NCI-H345 treated with DMSO at 0.1 percent for 48 hours (cell line): ENCODE measurements at regions not wholly inside any gene's neighbourhood (a gene's known extent, or its start where the extent isn't known, plus 50 kb on each side); places are given as distances from the start of the nearest gene placed in this dataset.

Source experiments
- DNase-seq: peaks from one replicate; lab custom pipeline; 2025; ENCODE audit not compliant: unreplicated experiment; lab: John Stamatoyannopoulos, UW

GRCh38 chr1:189357317-189357716, 1120.3 kb downstream of the BRINP3 start:
- no peak for DNase-seq

- DNase-seq: no peak
Measured at GRCh38 chr1:189369612-189370011, 1108.1 kb downstream of the BRINP3 start.

DNA sequence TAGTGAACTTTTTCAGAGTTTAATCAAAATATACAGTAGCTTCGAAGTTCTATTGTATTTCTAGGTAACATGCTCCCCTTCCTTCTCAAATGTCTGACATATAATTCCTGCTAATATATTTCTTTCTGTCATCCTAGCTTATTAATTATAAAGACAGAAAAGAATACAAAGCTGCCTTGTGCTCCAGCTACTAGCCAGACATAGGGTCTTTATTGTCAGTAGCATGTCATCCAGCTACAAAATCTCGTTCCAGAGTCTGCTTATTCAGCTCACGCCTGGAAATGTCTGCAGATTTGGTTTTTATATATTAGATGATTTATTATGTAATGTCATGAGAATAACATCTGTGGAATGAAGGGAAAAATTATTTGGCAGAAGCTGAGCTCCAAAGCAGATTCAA, 1102.8 kb downstream of the BRINP3 start:
- DNase-seq: no peak

DNA sequence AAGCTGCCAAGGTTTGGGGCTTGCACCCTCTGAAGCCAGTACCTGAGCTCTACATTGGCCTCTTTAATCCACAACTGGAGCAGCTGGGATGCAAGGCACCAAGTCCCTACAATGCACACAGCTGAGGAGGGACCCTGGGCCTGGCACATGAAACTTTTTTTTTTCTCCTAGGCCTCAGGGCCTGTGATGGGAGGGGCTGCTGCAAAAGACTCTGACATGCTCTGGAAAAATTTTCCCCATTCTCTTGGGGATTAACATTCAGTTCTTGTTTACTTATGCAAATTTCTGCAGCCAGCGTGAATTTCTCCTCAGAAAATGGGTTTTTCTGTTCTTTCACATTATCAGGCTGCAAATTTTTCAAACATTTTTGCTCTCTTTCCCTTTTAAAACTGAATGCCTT, 1072.2 kb downstream of the BRINP3 start:
- DNase-seq: no peak

DNA sequence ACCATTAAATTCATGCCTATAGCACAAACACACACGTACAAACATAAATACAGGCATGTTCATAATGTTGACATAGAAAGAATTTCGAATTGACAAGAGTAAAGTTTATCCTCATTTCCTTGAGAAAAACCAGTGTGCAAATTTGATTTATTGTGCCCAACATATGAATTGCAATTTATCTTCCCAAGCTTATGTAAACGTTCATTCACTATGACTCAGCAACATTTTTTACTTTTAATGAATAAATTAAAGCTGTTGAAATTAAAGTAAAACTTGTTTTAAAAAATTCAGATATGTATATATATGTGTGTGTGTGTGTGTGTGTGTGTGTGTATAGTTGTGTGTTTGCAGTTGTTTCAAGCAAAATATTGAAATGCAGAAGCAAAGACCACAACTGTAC, 1067.9 kb downstream of the BRINP3 start:
- no peak for DNase-seq

DNA sequence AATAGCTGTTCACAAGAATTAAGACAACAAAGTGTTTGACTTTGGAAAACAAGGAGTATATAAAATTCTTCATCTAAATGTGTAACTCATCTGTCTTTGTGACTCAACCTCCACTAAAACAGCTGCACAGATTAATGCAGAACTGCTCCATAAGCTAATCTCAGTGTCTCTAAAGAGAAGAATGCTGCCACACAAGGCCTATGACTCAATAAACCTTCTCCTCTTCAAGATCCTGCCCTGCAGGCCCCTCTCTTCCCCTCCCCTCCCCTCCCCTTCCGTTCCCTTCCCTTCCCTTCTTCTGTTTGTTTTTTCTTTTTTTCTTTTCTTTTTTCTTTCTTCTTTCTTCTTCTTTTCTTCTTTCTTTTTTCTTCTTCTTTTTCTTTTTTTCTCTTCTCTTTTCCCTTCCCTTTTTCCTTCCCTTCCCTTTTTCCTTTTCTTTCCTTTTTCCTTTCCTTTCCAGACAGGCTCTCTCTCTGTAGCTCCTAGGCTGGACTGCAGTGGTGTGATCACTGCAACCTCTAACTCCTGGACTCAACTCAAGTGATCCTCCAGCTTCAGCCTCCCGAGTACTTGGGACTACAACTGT, 1052.8 kb downstream of the BRINP3 start:
- no peak for DNase-seq

- DNase-seq: no peak
Measured at GRCh38 chr1:189429610-189430009, 1048.1 kb downstream of the BRINP3 start.

GRCh38 chr1:189431447-189431846, 1046.2 kb downstream of the BRINP3 start:
- DNase-seq: no peak

DNA sequence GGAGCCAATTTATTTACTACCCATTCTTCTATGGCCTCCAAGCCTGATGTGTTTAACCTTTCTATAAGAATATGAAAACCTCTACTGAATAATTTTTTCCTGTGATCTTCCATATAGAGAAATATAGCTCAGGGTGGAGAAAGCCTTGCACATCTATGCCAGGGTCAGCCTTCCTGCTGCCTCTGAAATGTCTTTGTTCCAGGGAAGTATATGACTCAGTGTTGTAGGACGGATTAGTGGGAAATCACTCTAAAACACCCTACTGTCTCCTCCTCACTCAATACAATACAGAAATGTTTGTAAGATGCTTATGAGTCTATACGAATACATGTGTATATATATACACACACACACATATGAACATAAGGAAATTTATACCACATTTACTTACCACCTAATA, 1044.9 kb downstream of the BRINP3 start:
- DNase-seq: no peak

DNA sequence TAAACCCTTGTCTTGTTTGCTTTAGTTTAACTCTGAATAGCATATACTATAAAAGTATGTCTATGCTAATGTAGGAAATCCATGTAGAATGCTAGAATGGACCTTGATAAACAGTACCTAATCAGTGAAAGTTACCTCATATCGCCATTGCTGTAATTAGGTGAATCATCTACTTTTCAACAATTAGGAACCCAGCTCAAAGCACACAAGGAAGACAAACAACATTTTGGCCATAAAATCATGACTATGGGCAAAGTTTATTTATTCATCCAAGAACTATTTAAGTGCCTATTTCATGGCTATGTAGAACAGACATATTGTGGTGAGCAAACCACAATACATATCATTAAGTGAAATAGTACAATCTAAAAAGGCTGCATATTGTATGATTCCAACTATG, 1043.2 kb downstream of the BRINP3 start:
- no peak for DNase-seq

DNA sequence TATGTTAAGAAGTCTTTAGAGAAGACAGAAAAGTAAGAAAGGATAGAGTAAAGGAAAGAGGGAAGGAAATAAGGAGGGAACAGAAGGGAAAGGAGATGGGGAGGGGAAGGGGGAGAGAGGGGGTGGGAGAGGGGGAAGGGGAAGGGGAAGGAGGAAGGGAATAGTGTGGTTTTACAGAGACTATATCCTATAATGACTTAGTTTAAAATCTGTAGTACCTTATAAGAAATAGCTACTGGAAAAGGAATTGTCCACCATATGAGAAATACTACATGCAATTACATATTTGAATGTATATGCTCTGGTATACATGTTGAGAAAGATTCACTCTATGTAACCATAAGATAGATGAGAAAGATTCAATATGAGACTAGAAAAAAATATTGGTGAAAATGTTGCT, 1042.3 kb downstream of the BRINP3 start:
- DNase-seq: no peak

- no peak for DNase-seq
Measured at GRCh38 chr1:189438808-189439207, 1038.9 kb downstream of the BRINP3 start.

- no peak for DNase-seq
Measured at GRCh38 chr1:189463166-189463565, 1014.5 kb downstream of the BRINP3 start.

DNA sequence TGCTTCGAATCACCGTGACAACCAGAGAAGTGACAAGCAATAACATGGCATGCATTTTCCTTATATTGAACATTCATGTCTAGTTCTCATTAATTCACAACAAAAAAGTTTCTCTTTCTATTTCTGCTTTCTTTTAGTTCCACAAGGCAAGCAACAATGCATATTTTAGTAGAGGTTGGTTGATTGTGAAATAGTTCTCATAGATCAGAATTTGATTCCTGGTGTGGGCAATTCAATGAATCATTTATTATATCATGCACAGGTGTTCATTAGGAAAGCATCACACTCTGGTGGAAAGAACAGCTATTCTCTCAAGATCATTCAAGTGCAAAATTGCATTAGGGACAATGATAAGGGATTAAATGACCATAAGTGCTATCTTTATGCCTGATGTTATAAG, 980.9 kb downstream of the BRINP3 start:
- no peak for DNase-seq

DNA sequence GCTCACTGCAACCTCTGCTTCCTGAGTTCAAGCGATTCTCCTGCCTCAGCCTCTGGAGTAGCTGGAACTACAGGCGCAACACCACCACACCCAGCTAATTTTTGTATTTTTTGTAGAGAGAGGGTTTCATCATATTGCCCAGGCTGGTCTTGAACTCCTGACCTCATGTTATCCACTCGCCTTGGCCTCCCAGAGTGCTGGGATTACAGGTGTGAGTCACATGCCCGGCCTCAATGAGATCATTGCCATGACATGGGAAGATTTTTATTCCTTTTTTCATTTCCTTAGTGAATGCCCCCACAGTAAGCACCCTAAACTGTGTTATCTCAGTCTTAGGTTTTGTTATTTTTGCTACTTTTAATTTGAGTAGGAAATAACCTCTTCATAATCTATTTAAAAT, 977.9 kb downstream of the BRINP3 start:
- no peak for DNase-seq

- no peak for DNase-seq
Measured at GRCh38 chr1:189500778-189501177, 976.9 kb downstream of the BRINP3 start.

DNA sequence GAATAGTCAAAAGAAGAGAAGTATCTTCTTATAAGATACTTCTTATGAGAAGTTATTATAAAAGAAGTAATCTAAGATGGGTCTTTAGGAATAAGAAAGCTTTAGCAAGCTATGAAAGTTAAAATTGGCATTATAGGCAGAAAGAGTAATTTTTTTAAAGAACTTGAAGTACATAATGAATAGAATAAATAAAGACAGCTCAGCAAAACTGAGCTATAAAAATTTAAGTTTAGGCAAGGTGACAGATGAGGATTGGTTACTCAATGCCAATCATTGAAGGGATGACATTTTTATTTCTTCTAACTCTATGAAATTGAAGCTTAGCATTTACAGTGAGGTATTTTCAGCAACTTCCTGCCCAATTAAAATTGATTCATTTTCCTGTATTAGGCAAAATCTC, 966.8 kb downstream of the BRINP3 start:
- no peak for DNase-seq

GRCh38 chr1:189513091-189513490, 964.6 kb downstream of the BRINP3 start:
- no peak for DNase-seq

DNA sequence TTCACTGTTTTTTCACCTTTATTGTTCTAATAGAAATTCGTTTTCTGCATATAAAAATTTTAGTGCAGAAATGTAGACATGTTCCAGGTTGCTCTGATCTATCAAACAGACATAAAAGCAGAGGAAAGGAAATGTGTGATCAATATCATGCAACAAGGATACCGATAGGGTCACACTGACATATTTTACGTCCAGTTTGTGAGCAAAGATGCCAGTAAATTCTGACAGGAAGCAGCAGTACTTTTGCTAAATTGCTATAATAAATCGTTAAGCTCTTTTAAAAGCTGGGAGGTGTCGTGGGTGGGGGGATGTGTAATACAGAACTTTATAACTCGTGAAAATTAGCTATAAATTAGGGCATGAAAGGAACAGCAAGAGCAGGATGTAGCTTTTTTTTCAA, 955.2 kb downstream of the BRINP3 start:
- no peak for DNase-seq

DNA sequence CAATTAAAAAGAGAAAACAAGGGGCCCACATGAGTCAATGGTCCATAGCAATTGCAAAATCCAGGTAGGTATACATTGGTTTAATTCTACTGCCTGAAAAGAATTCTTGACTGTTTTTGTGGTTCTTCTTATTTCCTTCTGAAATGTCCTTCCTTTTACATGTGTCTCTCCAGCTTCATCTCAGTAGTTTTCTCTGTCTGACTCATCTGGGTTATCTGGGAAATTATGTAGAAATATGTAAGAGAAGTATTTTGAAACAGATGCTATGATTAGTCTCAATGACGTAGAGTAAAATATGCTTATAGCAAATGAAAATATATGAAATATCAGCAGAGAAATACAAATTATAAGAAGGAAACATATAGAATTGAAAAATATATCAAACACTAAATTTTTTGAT, 953.2 kb downstream of the BRINP3 start:
- DNase-seq: no peak

DNA sequence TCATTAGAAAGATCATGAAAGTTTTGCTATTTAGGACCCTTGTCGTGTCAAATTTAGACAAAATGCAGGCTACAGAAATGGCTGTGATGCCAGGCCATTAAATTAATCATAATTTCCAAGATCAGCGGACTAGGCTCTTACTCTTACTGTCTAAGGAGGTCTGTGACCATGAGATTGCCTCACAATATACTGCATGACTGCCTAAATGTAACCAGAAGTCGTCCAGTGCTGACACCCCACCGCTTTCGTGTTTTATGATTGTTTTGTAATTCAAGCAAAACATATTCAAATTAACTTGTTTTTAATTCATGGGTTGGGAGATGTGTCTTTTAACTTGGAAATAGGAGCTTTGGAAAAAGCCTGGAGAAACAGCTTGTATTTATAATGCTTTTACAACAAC, 947.5 kb downstream of the BRINP3 start:
- DNase-seq: no peak

DNA sequence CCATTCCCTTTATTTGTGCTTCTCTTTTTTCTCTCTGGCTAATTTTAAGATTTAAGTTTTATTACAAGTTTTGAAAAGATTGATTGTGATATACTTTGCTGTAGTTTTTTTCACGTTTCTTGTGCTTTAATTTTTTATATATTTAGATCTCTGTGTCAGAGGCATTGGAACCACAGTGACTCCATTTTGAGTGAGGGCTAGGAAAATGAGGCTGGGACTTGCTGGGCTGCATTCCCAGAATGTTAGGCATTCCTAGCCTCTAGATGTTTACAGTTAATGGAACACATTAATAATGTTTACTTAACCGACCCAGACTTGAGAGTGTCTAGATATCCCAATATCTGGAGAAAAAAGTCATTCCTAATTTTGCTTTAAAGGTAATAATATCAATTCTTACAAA, 939.4 kb downstream of the BRINP3 start:
- DNase-seq: no peak

GRCh38 chr1:189550498-189550897, 927.2 kb downstream of the BRINP3 start:
- DNase-seq: no peak

DNA sequence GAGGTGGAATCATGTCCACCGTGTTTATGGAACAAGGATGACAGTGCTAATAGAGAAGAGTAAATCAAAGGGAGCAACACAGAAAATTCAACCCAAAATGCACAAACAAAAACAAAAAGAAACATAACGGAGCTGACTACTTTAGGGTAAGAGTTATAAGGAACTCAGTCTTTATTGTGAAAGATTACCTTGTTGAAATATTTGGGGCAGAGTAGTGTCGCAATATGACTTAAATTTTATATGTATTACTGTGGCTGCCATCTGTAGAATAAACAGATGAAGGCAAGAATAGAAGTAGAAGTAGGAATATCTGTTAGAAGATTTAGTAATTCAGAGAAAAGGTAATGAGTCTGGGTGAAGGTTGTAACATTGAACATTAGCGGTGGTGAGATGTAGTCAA, 913.9 kb downstream of the BRINP3 start:
- DNase-seq: no peak
